AG10803 (cell line): ENCODE measurements at regions not wholly inside any gene's neighbourhood (a gene's known extent, or its start where the extent isn't known, plus 50 kb on each side); places are given as distances from the start of the nearest gene placed in this dataset.

Experiments used
- DNase-seq: peaks from one replicate; pipeline ENCODE4 v3.0.0; 2010; ENCODE audit warnings: low read depth
- H3K4me3 ChIP-seq: 2 replicates; pipeline ENCODE4 v1.5.1; 2011; ENCODE audit warnings: mild to moderate bottlenecking, low read length, control low read depth
- TF ChIP-seq, protein P1 (sequence below): conservative IDR thresholded peaks from 2 replicates; pipeline ENCODE4 v1.5.1; 2011; ENCODE audit warnings: mild to moderate bottlenecking, low read length, control low read depth, inconsistent platforms

GRCh38 chr12:130086797-130087196 is 75.5 kb upstream of the FZD10 start:
- TF ChIP-seq, protein P1, sequence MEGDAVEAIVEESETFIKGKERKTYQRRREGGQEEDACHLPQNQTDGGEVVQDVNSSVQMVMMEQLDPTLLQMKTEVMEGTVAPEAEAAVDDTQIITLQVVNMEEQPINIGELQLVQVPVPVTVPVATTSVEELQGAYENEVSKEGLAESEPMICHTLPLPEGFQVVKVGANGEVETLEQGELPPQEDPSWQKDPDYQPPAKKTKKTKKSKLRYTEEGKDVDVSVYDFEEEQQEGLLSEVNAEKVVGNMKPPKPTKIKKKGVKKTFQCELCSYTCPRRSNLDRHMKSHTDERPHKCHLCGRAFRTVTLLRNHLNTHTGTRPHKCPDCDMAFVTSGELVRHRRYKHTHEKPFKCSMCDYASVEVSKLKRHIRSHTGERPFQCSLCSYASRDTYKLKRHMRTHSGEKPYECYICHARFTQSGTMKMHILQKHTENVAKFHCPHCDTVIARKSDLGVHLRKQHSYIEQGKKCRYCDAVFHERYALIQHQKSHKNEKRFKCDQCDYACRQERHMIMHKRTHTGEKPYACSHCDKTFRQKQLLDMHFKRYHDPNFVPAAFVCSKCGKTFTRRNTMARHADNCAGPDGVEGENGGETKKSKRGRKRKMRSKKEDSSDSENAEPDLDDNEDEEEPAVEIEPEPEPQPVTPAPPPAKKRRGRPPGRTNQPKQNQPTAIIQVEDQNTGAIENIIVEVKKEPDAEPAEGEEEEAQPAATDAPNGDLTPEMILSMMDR: no peak
- DNase-seq: no peak
- H3K4me3 ChIP-seq: no peak overlapping the region

GRCh38 chr12:130087222-130087621 is 75.0 kb upstream of the FZD10 start:
- TF ChIP-seq, protein P1: no peak
- H3K4me3 ChIP-seq: no peak overlapping the region
- DNase-seq: no peak

GRCh38 chr12:130088504-130088903 is 73.8 kb upstream of the FZD10 start:
- H3K4me3 ChIP-seq: no peak overlapping the region
- TF ChIP-seq, protein P1: no peak
- DNase-seq: no peak

- TF ChIP-seq, protein P1: no peak
- H3K4me3 ChIP-seq: no peak overlapping the region
- no peak for DNase-seq
Observed at GRCh38 chr12:130090542-130090941, 71.7 kb upstream of the FZD10 start.

GRCh38 chr12:130093380-130093779 is 68.9 kb upstream of the FZD10 start:
- no peak overlapping the region for H3K4me3 ChIP-seq
- DNase-seq: no peak
- TF ChIP-seq, protein P1: no peak

DNA sequence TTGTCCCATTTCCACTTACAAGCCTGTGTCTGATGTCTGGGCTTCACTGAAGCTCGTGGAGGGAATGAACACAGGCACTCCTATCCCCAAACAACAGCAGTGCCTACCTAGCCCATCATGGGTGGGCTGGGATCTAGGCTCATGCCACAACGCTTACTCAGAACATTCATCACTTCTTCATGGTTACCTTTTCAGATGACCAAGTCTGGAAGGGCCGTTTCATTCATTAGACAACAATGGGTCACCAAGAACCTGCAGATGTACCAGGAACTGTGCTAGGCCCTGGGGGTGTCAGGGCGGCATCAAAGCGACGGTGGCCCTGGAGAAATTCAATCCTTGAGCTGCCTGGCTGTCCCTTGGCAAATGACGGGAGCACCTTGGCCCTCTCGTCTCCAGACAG is 64.9 kb upstream of the FZD10 start:
- DNase-seq: no peak
- TF ChIP-seq, protein P1: no peak
- no peak overlapping the region for H3K4me3 ChIP-seq

DNA sequence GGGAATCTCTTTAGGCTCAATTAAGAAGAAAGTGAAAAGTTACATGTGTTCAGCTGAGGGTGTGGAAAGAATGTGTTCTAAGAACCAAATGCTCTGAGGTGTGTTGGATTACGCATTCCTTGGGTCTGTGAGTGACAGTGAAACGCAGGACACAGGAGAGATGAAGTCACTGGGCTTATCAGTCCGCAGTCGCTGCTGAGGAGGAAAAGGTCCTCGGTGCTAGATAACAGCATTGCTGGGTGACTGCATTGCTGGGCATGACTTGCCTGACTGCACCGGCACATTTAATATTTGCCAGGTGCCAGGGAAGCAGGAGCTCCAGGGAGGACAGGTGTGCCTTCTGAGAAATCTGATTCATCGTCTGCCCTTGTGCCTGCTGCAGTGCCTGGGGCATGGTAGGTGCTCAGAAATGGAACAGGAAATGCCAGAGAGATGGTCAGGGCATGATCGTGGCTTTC is 64.4 kb upstream of the FZD10 start:
- TF ChIP-seq, protein P1: no peak
- no peak overlapping the region for H3K4me3 ChIP-seq
- DNase-seq: no peak
